ENCODE measurements at regions not wholly inside any gene's neighbourhood (a gene's known extent, or its start where the extent isn't known, plus 50 kb on each side); places are given as distances from the start of the nearest gene placed in this dataset.

GRCh38 chr17:71934520-71934919, 186.3 kb upstream of the SOX9 start:
- Mint-ChIP-seq H3K36me3 (ENCODE audit: low read depth) (no peaks in the 10 kb centered on the region), H3K4me1 (no peaks in the 10 kb centered on the region; the same call in 2 of the 3 replicates), H3K27ac (no peak overlapping the region), H3K9me3 (peaks cover 2% of the 10 kb centered on the region; the same call in 2 of the 3 replicates), H3K4me3 (no peak overlapping the region), H3K27me3 (ENCODE audit: insufficient read depth, low read depth, poor library complexity) (peaks cover 2% of the 10 kb centered on the region)
- no peak overlapping the region for H3K27ac ChIP-seq (ENCODE audit: low read depth)
- DNase-seq (ENCODE audit: low spot score) (no peak), ATAC-seq (no peak)
- no peaks in the 10 kb centered on the region for H3K36me3 ChIP-seq (ENCODE audit: insufficient read depth)
- no peaks in the 10 kb centered on the region for H3K27me3 ChIP-seq (ENCODE audit: insufficient read depth)
- TF ChIP-seq ZNF114 (CRISPR knock-in tag; IDR thresholded peaks at IDR 0.05) (no peak), REST (IDR thresholded peaks at IDR 0.05; ENCODE audit: unreplicated experiment) (no peak), JUNB (IDR thresholded peaks at IDR 0.05; ENCODE audit: unreplicated experiment) (no peak), CREB1 (CRISPR knock-in tag; IDR thresholded peaks at IDR 0.05; ENCODE audit: low read depth) (no peak), ZNF331 (CRISPR knock-in tag; IDR thresholded peaks at IDR 0.05; ENCODE audit: low read depth) (no peak), STAT1 (IDR thresholded peaks at IDR 0.05; ENCODE audit: unreplicated experiment) (no peak), ZNF462 (CRISPR knock-in tag; IDR thresholded peaks at IDR 0.05) (no peak)
- TF ChIP-seq, protein P1, sequence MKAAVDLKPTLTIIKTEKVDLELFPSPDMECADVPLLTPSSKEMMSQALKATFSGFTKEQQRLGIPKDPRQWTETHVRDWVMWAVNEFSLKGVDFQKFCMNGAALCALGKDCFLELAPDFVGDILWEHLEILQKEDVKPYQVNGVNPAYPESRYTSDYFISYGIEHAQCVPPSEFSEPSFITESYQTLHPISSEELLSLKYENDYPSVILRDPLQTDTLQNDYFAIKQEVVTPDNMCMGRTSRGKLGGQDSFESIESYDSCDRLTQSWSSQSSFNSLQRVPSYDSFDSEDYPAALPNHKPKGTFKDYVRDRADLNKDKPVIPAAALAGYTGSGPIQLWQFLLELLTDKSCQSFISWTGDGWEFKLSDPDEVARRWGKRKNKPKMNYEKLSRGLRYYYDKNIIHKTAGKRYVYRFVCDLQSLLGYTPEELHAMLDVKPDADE (IDR thresholded peaks at IDR 0.05) = no peak
- TF ChIP-seq, protein P2, sequence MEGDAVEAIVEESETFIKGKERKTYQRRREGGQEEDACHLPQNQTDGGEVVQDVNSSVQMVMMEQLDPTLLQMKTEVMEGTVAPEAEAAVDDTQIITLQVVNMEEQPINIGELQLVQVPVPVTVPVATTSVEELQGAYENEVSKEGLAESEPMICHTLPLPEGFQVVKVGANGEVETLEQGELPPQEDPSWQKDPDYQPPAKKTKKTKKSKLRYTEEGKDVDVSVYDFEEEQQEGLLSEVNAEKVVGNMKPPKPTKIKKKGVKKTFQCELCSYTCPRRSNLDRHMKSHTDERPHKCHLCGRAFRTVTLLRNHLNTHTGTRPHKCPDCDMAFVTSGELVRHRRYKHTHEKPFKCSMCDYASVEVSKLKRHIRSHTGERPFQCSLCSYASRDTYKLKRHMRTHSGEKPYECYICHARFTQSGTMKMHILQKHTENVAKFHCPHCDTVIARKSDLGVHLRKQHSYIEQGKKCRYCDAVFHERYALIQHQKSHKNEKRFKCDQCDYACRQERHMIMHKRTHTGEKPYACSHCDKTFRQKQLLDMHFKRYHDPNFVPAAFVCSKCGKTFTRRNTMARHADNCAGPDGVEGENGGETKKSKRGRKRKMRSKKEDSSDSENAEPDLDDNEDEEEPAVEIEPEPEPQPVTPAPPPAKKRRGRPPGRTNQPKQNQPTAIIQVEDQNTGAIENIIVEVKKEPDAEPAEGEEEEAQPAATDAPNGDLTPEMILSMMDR (conservative IDR thresholded peaks at IDR 0.05; ENCODE audit: low read depth in 2 of 2) = no peak
- no peaks in the 10 kb centered on the region for H4K20me1 ChIP-seq (replicated peaks; ENCODE audit: insufficient read depth)
- no peaks in the 10 kb centered on the region for H3K4me1 ChIP-seq (ENCODE audit: insufficient read depth)
- no peak overlapping the region for H3K4me3 ChIP-seq
- no peaks in the 10 kb centered on the region for H3F3A ChIP-seq (replicated peaks; ENCODE audit: low read depth)
- H3K79me2 ChIP-seq (replicated peaks; ENCODE audit: insufficient read depth) = no peaks in the 10 kb centered on the region
- H2AFZ ChIP-seq = no peak overlapping the region
- H3K4me2 ChIP-seq = no peak overlapping the region
- no peaks in the 10 kb centered on the region for H3K9me2 ChIP-seq (ENCODE audit: insufficient read depth)

Measured in GM23338 (cell line).